Neural cell (in vitro differentiated cells): ENCODE measurements at regions not wholly inside any gene's neighbourhood (a gene's known extent, or its start where the extent isn't known, plus 50 kb on each side); places are given as distances from the start of the nearest gene placed in this dataset.

Experiments used
- H2AFZ ChIP-seq: fragments of 200-600, 300-800 bp; sonication (generic), shearing (Covaris generic); 2 replicates; pipeline ENCODE4 v1.6.0; 2014; ENCODE audit warnings: low read depth, mild to moderate bottlenecking, antibody characterized with exemption, low read length, moderate library complexity
- H3F3A ChIP-seq: fragments of 200-600 bp; shearing (Covaris generic); 2 replicates; pipeline ENCODE4 v1.6.1; 2016; ENCODE audit warnings: mild to moderate bottlenecking, moderate library complexity, mixed read lengths, antibody characterized with exemption, low read length; ENCODE audit not compliant: insufficient read depth, poor library complexity, severe bottlenecking
- H3K27ac ChIP-seq: fragments of 200-600, 300-800 bp; sonication (generic), shearing (Covaris generic); 2 replicates; pipeline ENCODE4 v1.5.1; 2014; ENCODE audit warnings: mild to moderate bottlenecking, low read length, moderate library complexity
- H3K27me3 ChIP-seq: fragments of 300-800, 200-600 bp; sonication (generic), shearing (Covaris generic); 2 replicates; pipeline ENCODE4 v1.6.0; 2014; ENCODE audit warnings: mild to moderate bottlenecking, low read depth, low read length, moderate library complexity; ENCODE audit not compliant: insufficient read depth
- H3K36me3 ChIP-seq: fragments of 300-800, 200-600 bp; sonication (generic), shearing (Covaris generic); 2 replicates; pipeline ENCODE4 v1.5.1; 2014; ENCODE audit warnings: mild to moderate bottlenecking, antibody characterized with exemption, low read length, moderate library complexity; ENCODE audit not compliant: insufficient read depth
- H3K4me2 ChIP-seq: fragments of 300-800, 200-600 bp; sonication (generic), shearing (Covaris generic); 2 replicates; pipeline ENCODE4 v1.6.0; 2014; ENCODE audit warnings: mild to moderate bottlenecking, low read length
- H3K4me3 ChIP-seq: fragments of 300-800, 200-600 bp; sonication (generic), shearing (Covaris generic); 2 replicates; pipeline ENCODE4 v1.5.1; 2014; ENCODE audit warnings: mild to moderate bottlenecking, low read length, moderate library complexity
- H3K79me2 ChIP-seq: fragments of 200-600 bp; shearing (Covaris generic); replicated peaks from 2 replicates; pipeline ENCODE4 v1.6.0; 2014; ENCODE audit warnings: mild to moderate bottlenecking, low read length, moderate library complexity; ENCODE audit not compliant: insufficient read depth
- H3K9ac ChIP-seq: fragments of 300-800, 200-600 bp; sonication (generic), shearing (Covaris generic); 2 replicates; pipeline ENCODE4 v1.6.1; 2016; ENCODE audit warnings: mild to moderate bottlenecking, low read length, mixed read lengths
- H3K9me2 ChIP-seq: fragments of 200-600 bp; shearing (Covaris generic); 2 replicates; pipeline ENCODE4 v1.6.1; 2016; ENCODE audit warnings: mild to moderate bottlenecking, low read length, mixed read lengths; ENCODE audit not compliant: insufficient read depth
- H3K9me3 ChIP-seq: fragments of 200-600, 300-800 bp; sonication (generic), shearing (Covaris generic); 2 replicates; pipeline ENCODE4 v1.6.1; 2016; ENCODE audit warnings: mild to moderate bottlenecking, mixed run types, low read length, moderate library complexity, mixed read lengths
- H4K20me1 ChIP-seq: fragments of 200-600 bp; shearing (Covaris generic); 2 replicates; pipeline ENCODE4 v1.6.1; 2016; ENCODE audit warnings: mild to moderate bottlenecking, mixed run types; ENCODE audit not compliant: insufficient read depth
- CTCF ChIP-seq: fragments of 450-650 bp; IDR thresholded peaks from 2 replicates; pipeline ENCODE4 v1.5.1; 2014; ENCODE audit warnings: antibody characterized with exemption, mild to moderate bottlenecking, moderate library complexity; ENCODE audit not compliant: poor library complexity, severe bottlenecking
- EP300 ChIP-seq: fragments of 450-650 bp; conservative IDR thresholded peaks from 2 replicates; pipeline ENCODE4 v1.6.1; 2014; ENCODE audit warnings: antibody characterized with exemption, mild to moderate bottlenecking, moderate library complexity; ENCODE audit not compliant: poor library complexity, severe bottlenecking
- EZH2 ChIP-seq: fragments of 200-600, 300-800 bp; shearing (Covaris generic), sonication (generic); IDR thresholded peaks from 2 replicates; pipeline ENCODE4 v1.6.1; 2014; ENCODE audit warnings: antibody characterized with exemption, low read length, borderline replicate concordance, mild to moderate bottlenecking; ENCODE audit not compliant: insufficient read depth, poor library complexity, severe bottlenecking
- MXI1 ChIP-seq: fragments of 450-650 bp; conservative IDR thresholded peaks from 2 replicates; pipeline ENCODE4 v1.6.1; 2014; ENCODE audit warnings: antibody characterized with exemption, mild to moderate bottlenecking; ENCODE audit not compliant: poor library complexity, severe bottlenecking
- POLR2AphosphoS5 ChIP-seq: IDR thresholded peaks from 2 replicates; pipeline ENCODE4 v1.6.1; 2012
- RAD21 ChIP-seq: fragments of 450-650 bp; conservative IDR thresholded peaks from 2 replicates; pipeline ENCODE4 v1.6.1; 2014; ENCODE audit warnings: antibody characterized with exemption, mild to moderate bottlenecking, moderate library complexity
- REST ChIP-seq: IDR thresholded peaks from 2 replicates; pipeline ENCODE4 v1.6.1; 2012; ENCODE audit warnings: borderline replicate concordance
- SMC3 ChIP-seq: fragments of 450-650 bp; conservative IDR thresholded peaks from 2 replicates; pipeline ENCODE4 v1.6.1; 2014; ENCODE audit warnings: antibody characterized with exemption, mild to moderate bottlenecking, moderate library complexity; ENCODE audit not compliant: poor library complexity
- TAF1 ChIP-seq: IDR thresholded peaks from 2 replicates; pipeline ENCODE4 v1.6.1; 2012; ENCODE audit warnings: low read depth

GRCh38 chr2:142509401-142509800 is 368.1 kb upstream of the KYNU start:
- Histone ChIP-seq H4K20me1 (no peaks in the 10 kb centered on the region), H3F3A (no peaks in the 10 kb centered on the region), H2AFZ (no peak overlapping the region), H3K36me3 (no peaks in the 10 kb centered on the region), H3K9me3 (no peaks in the 10 kb centered on the region), H3K4me2 (no peak overlapping the region), H3K9ac (no peak overlapping the region), H3K4me3 (no peak overlapping the region), H3K27ac (no peak overlapping the region), H3K79me2 (no peaks in the 10 kb centered on the region), H3K9me2 (no peaks in the 10 kb centered on the region), H3K27me3 (no peaks in the 10 kb centered on the region)
- TF ChIP-seq TAF1 (no peak), RAD21 (no peak), MXI1 (no peak), POLR2AphosphoS5 (no peak), SMC3 (no peak), EP300 (no peak), EZH2 (no peak), REST (no peak), CTCF (no peak)

GRCh38 chr2:142504754-142505153 is 372.7 kb upstream of the KYNU start:
- Histone ChIP-seq H3K9me2 (no peaks in the 10 kb centered on the region), H3K36me3 (no peaks in the 10 kb centered on the region), H3F3A (no peaks in the 10 kb centered on the region), H3K4me3 (no peak overlapping the region), H3K9ac (no peak overlapping the region), H4K20me1 (no peaks in the 10 kb centered on the region), H3K27ac (no peak overlapping the region), H3K4me2 (no peak overlapping the region), H3K79me2 (no peaks in the 10 kb centered on the region), H3K9me3 (no peaks in the 10 kb centered on the region), H2AFZ (no peak overlapping the region), H3K27me3 (no peaks in the 10 kb centered on the region)
- TF ChIP-seq TAF1: no peak
- TF ChIP-seq REST: no peak
- TF ChIP-seq CTCF: no peak
- no peak for TF ChIP-seq EP300
- no peak for TF ChIP-seq EZH2
- no peak for TF ChIP-seq RAD21
- no peak for TF ChIP-seq MXI1
- TF ChIP-seq SMC3: no peak
- no peak for TF ChIP-seq POLR2AphosphoS5
